ENCODE measurements at regions not wholly inside any gene's neighbourhood (a gene's known extent, or its start where the extent isn't known, plus 50 kb on each side); places are given as distances from the start of the nearest gene placed in this dataset.
A peak's percentile ranks its signal among the peaks of the same experiment; 100 is the strongest.

DNA sequence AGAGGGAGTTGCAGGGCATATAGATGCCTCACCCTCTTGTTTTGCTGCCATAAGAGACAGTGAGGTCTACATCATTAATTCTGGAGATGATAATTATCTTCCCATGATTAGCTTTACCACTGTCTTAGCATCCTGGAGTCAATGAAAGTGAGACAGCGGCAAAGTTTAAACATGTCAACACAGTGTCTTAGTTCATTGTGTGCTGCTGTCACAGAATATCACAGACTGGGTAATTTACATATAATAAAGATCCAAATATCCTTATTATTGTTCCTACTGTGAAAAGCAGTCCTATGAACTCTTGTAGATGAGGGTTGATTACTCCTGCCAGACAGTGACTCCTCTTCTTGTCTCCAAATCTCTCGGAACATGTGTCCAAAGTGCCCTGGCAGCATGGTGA, 658.6 kb upstream of the ADGRB3 start (continued):
- TF ChIP-seq ESRRB (CRISPR knock-in tag; IDR thresholded peaks at IDR 0.05; ENCODE audit: borderline replicate concordance), result no peak

DNA sequence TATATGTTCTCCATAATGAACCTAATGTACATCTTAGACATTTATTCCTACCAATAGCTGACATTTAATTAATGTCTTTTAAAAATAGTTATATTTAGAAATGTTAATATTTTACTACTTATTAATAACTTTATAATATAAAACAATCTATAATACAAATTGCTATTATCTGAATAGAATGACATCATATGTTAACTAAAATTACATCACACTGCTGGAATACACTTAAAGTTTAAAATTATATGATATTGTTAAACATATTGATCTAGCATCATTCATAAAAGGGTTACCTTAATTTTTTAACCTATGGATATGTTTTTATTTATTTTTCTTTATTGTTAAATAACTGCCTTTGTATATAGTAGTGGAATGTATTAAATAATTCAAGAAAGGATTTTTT, 660.2 kb upstream of the ADGRB3 start:
- Histone ChIP-seq H3K9ac (ENCODE audit: insufficient read depth in 1 of 2, low read depth in 2 of 2, low read length in 2 of 2) (no peak overlapping the region), H3K27me3 (ENCODE audit: control insufficient read depth in 2 of 2, insufficient read depth in 2 of 2, low read length in 2 of 2) (no peaks in the 10 kb centered on the region), H3K9me1 (ENCODE audit: control insufficient read depth, insufficient read depth, low read length) (no peaks in the 10 kb centered on the region), H3K36me3 (ENCODE audit: control insufficient read depth, insufficient read depth, low read length) (no peaks in the 10 kb centered on the region), H3K4me3 (no peak overlapping the region), H3K27ac (ENCODE audit: extremely low read depth, low read depth, low read length) (no peak overlapping the region), H3K4me2 (ENCODE audit: insufficient read depth, low read length) (no peak overlapping the region), H4K20me1 (replicated peaks; ENCODE audit: control insufficient read depth, insufficient read depth, low read length) (no peaks in the 10 kb centered on the region), H2AFZ (ENCODE audit: low read depth, low read length) (no peak overlapping the region), H3K4me1 (replicated peaks in 1 of 2; ENCODE audit: control insufficient read depth in 2 of 2, insufficient read depth in 2 of 2, low read length in 2 of 2) (0 out of 5 replicates have a peak, but pooled peaks cover 0 to 2% of the 10 kb centered on the region in 2 experiments), H3K9me3 (replicated peaks; ENCODE audit: control insufficient read depth, insufficient read depth, low read depth, low read length) (no peaks in the 10 kb centered on the region), H3K79me2 (ENCODE audit: control insufficient read depth, insufficient read depth, low read length) (no peaks in the 10 kb centered on the region)
- no TSS peak for BruUV-seq (replicated peaks)
- no peak for TF ChIP-seq C11orf30 (IDR thresholded peaks at IDR 0.05; ENCODE audit: low read depth)
- TF ChIP-seq, protein P1, sequence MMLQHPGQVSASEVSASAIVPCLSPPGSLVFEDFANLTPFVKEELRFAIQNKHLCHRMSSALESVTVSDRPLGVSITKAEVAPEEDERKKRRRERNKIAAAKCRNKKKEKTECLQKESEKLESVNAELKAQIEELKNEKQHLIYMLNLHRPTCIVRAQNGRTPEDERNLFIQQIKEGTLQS (IDR thresholded peaks at IDR 0.05), result peak; percentile 27; the same call in 1 of the 2 replicates
- TF ChIP-seq, protein P1 (CRISPR knock-in tag; conservative IDR thresholded peaks at IDR 0.05), result no peak
- ATAC-seq (no peak), FAIRE-seq (no peak), DNase-seq (ENCODE audit: extremely low read depth in 1 of 4, low spot score in 3 of 4) (no peak)
- intact Hi-C loops (cut with micrococcal nuclease), result no loop called here
- POLR2A ChIA-PET, result no interaction called here
- in situ Hi-C loops (cut with MboI), result no loop called here
- CTCF ChIA-PET (ENCODE audit: low intra/inter-chr PET ratio), result no interaction called here

Data from K562 (cell line).